ENCODE measurements at regions not wholly inside any gene's neighbourhood (a gene's known extent, or its start where the extent isn't known, plus 50 kb on each side); places are given as distances from the start of the nearest gene placed in this dataset.
"Not testable (repeated sequence)": the region's sequence is repeated elsewhere in the genome, so short reads cannot be mapped to it uniquely, and the experiment has no call there.

GRCh38 chr12:10453-10852, 56.1 kb upstream of the IQSEC3 start:
- 79 to 87% (median 86%) methylated on average over 3 to 43 of the region's 43 CpGs for WGBS, 3 donors
- not testable (repeated sequence) for DNase-seq

DNA sequence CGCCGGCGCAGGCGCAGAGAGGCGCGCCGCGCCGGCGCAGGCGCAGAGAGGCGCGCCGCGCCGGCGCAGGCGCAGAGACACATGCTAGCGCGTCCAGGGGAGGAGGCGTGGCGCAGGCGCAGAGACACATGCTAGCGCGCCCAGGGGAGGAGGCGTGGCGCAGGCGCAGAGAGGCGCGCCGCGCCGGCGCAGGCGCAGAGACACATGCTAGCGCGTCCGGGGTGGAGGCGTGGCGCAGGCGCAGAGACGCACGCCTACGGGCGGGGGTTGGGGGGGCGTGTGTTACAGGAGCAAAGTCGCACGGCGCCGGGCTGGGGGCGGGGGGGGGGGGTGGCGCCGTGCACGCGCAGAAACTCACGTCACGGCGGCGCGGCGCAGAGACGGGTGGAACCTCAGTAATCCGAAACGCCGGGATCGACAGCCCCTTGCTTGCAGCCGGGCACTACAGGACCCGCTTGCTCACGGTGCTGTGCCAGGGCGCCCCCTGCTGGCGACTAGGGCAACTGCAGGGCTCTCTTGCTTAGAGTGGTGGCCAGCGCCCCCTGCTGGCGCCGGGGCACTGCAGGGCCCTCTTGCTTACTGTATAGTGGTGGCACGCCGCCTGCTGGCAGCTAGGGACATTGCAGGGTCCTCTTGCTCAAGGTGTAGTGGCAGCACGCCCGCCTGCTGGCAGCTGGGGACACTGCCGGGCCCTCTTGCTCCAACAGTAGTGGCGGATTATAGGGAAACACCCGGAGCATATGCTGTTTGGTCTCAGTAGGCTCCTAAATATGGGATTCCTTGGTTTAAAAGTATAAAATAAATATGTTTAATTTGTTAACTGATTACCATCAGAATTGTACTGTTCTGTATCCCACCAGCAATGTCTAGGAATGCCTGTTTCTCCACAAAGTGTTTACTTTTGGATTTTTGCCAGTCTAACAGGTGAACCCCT, 55.4 kb upstream of the IQSEC3 start:
- H3K36me3 ChIP-seq; H3K4me3 ChIP-seq; H3K27ac ChIP-seq; intact Hi-C loops (cut with DNase I); H3K4me1 ChIP-seq (ENCODE audit: insufficient read depth); H3K27me3 ChIP-seq; H3K9me3 ChIP-seq: not testable (repeated sequence)
- DNase-seq = peak in 1 of 5 donors; percentile 38
- 75 to 87% (median 82%) methylated on average over 26 to 50 of the region's 81 CpGs for WGBS, 3 donors

More at GRCh38 chr12:10453-10852, 56.1 kb upstream of the IQSEC3 start:
- H3K36me3 ChIP-seq; H3K27ac ChIP-seq; H3K9me3 ChIP-seq; H3K4me3 ChIP-seq; intact Hi-C loops (cut with DNase I); H3K27me3 ChIP-seq; H3K4me1 ChIP-seq (ENCODE audit: insufficient read depth): not testable (repeated sequence)

DNA sequence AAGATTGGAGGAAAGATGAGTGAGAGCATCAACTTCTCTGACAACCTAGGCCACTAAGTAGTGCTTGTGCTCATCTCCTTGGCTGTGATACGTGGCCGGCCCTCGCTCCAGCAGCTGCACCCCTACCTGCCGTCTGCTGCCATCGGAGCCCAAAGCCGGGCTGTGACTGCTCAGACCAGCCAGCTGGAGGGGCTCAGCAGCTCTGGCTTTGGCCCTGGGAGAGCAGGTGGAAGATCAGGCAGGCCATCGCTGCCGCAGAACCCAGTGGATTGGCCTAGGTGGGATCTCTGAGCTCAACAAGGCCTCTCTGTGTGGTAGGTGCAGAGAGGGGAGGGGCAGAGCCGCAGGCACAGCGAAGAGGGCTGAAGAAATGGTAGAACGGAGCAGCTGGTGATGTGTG, 54.3 kb upstream of the IQSEC3 start:
- H3K9me3 ChIP-seq; H3K4me3 ChIP-seq; H3K27me3 ChIP-seq; H3K4me1 ChIP-seq (ENCODE audit: insufficient read depth); H3K27ac ChIP-seq; intact Hi-C loops (cut with DNase I); H3K36me3 ChIP-seq: not testable (repeated sequence)
- 88 to 92% (median 90%) methylated on average over 11 of the region's 11 CpGs for WGBS, 3 donors
- peak in 1 of 5 donors; percentile 37 for DNase-seq

- H3K4me3 ChIP-seq; H3K4me1 ChIP-seq (ENCODE audit: insufficient read depth); intact Hi-C loops (cut with DNase I); H3K27me3 ChIP-seq; H3K27ac ChIP-seq; H3K36me3 ChIP-seq; H3K9me3 ChIP-seq: not testable (repeated sequence)
- DNase-seq = peak in 1 of 5 donors; percentile 30
- WGBS, 3 donors = 79 to 85% (median 81%) methylated on average over 16 of the region's 16 CpGs
These were observed 53.6 kb upstream of the IQSEC3 start for GRCh38 chr12:12725-13640.

DNA sequence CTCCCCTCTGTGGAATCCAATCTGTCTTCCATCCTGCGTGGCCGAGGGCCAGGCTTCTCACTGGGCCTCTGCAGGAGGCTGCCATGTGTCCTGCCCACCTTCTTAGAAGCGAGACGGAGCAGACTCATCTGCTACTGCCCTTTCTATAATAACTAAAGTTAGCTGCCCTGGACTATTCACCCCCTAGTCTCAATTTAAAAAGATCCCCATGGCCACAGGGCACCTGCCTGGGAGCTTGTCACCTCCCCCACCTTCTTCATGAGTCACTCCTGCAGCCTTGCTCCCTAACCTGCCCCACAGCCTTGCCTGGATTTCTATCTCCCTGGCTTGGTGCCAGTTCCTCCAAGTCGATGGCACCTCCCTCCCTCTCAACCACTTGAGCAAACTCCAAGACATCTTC, 52.7 kb upstream of the IQSEC3 start:
- 57 to 67% (median 58%) methylated on average over 4 to 5 of the region's 5 CpGs for WGBS, 3 donors
- H3K9me3 ChIP-seq; H3K36me3 ChIP-seq; intact Hi-C loops (cut with DNase I); H3K4me1 ChIP-seq (ENCODE audit: insufficient read depth); DNase-seq; H3K27ac ChIP-seq; H3K4me3 ChIP-seq; H3K27me3 ChIP-seq: not testable (repeated sequence)

- intact Hi-C loops (cut with DNase I); DNase-seq; H3K9me3 ChIP-seq; H3K4me3 ChIP-seq; H3K36me3 ChIP-seq; H3K4me1 ChIP-seq (ENCODE audit: insufficient read depth); H3K27me3 ChIP-seq; H3K27ac ChIP-seq: not testable (repeated sequence)
- WGBS, 3 donors = 87 to 94% (median 92%) methylated on average over 9 to 11 of the region's 12 CpGs
These were observed 51.9 kb upstream of the IQSEC3 start for GRCh38 chr12:14696-15095.

GRCh38 chr12:15381-15780, 51.2 kb upstream of the IQSEC3 start:
- WGBS, 3 donors = 88 to 92% (median 90%) methylated on average over 6 to 8 of the region's 9 CpGs
- intact Hi-C loops (cut with DNase I); DNase-seq: not testable (repeated sequence)

DNA sequence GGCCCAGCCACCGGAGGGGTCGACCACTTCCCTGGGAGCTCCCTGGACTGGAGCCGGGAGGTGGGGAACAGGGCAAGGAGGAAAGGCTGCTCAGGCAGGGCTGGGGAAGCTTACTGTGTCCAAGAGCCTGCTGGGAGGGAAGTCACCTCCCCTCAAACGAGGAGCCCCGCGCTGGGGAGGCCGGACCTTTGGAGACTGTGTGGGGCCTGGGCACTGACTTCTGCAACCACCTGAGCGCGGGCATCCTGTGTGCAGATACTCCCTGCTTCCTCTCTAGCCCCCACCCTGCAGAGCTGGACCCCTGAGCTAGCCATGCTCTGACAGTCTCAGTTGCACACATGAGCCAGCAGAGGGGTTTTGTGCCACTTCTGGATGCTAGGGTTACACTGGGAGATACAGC, 50.5 kb upstream of the IQSEC3 start:
- DNase-seq; H3K9me3 ChIP-seq; intact Hi-C loops (cut with DNase I); H3K36me3 ChIP-seq; H3K27ac ChIP-seq; H3K27me3 ChIP-seq; H3K4me3 ChIP-seq; H3K4me1 ChIP-seq (ENCODE audit: insufficient read depth): not testable (repeated sequence)
- WGBS, 3 donors = 70 to 80% (median 76%) methylated on average over 2 to 6 of the region's 9 CpGs

More at GRCh38 chr12:15381-15780, 51.2 kb upstream of the IQSEC3 start:
- H3K36me3 ChIP-seq; H3K27ac ChIP-seq; H3K27me3 ChIP-seq; H3K9me3 ChIP-seq; H3K4me3 ChIP-seq; H3K4me1 ChIP-seq (ENCODE audit: insufficient read depth): not testable (repeated sequence)

DNA sequence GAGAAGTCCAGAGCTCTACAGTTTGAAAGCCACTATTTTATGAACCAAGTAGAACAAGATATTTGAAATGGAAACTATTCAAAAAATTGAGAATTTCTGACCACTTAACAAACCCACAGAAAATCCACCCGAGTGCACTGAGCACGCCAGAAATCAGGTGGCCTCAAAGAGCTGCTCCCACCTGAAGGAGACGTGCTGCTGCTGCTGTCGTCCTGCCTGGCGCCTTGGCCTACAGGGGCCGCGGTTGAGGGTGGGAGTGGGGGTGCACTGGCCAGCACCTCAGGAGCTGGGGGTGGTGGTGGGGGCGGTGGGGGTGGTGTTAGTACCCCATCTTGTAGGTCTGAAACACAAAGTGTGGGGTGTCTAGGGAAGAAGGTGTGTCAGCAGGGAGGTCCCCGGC, 50.0 kb upstream of the IQSEC3 start:
- 80 to 84% methylated on average over 7 to 8 of the region's 9 CpGs; no CpG with 5 or more reads in 1 of the 3 donors for WGBS, 3 donors
- H3K9me3 ChIP-seq; intact Hi-C loops (cut with DNase I); H3K27me3 ChIP-seq; H3K4me1 ChIP-seq (ENCODE audit: insufficient read depth); H3K4me3 ChIP-seq; H3K36me3 ChIP-seq; H3K27ac ChIP-seq; DNase-seq: not testable (repeated sequence)
